ENCODE measurements at regions not wholly inside any gene's neighbourhood (a gene's known extent, or its start where the extent isn't known, plus 50 kb on each side); places are given as distances from the start of the nearest gene placed in this dataset.

GRCh38 chr22:27470169-27470772 is 331.3 kb downstream of the MN1 start:
- TF ChIP-seq POLR2A (IDR thresholded peaks at IDR 0.05): no peak
- no peak for TF ChIP-seq CTCF (IDR thresholded peaks at IDR 0.05)
